ENCODE measurements at regions not wholly inside any gene's neighbourhood (a gene's known extent, or its start where the extent isn't known, plus 50 kb on each side); places are given as distances from the start of the nearest gene placed in this dataset.
"Not testable (repeated sequence)": the region's sequence is repeated elsewhere in the genome, so short reads cannot be mapped to it uniquely, and the experiment has no call there.

GRCh38 chr20:48490961-48491831 lies 336.6 kb downstream of the PREX1 start:
- DNase-seq (ENCODE audit: low spot score): no peak

- not testable (repeated sequence) for DNase-seq (ENCODE audit: low spot score)
Observed at GRCh38 chr20:48490341-48490740, 337.5 kb downstream of the PREX1 start.

- peak; percentile 28 for DNase-seq (ENCODE audit: low spot score)
Observed at GRCh38 chr20:48489656-48490055, 338.1 kb downstream of the PREX1 start.

- DNase-seq (ENCODE audit: low spot score): no peak
Observed at GRCh38 chr20:48489046-48489463, 338.7 kb downstream of the PREX1 start.

GRCh38 chr20:48488334-48489034 lies 339.3 kb downstream of the PREX1 start:
- not testable (repeated sequence) for DNase-seq (ENCODE audit: low spot score)

- no peak for DNase-seq (ENCODE audit: low spot score)
Observed at GRCh38 chr20:48486065-48486464, 341.7 kb downstream of the PREX1 start.

GRCh38 chr20:48485153-48485552 lies 342.6 kb downstream of the PREX1 start:
- not testable (repeated sequence) for DNase-seq (ENCODE audit: low spot score)

- no peak for DNase-seq (ENCODE audit: low spot score)
Observed at GRCh38 chr20:48483334-48484066, 344.3 kb downstream of the PREX1 start.

- no peak for DNase-seq (ENCODE audit: low spot score)
Observed at GRCh38 chr20:48482790-48483189, 345.0 kb downstream of the PREX1 start.

- no peak for DNase-seq (ENCODE audit: low spot score)
Observed at GRCh38 chr20:48480216-48480772, 347.5 kb downstream of the PREX1 start.

- DNase-seq (ENCODE audit: low spot score): no peak
Observed at GRCh38 chr20:48478806-48479585, 348.8 kb downstream of the PREX1 start.

- no peak for DNase-seq (ENCODE audit: low spot score)
Observed at GRCh38 chr20:48478370-48478769, 349.4 kb downstream of the PREX1 start.

GRCh38 chr20:48476854-48477253 lies 350.9 kb downstream of the PREX1 start:
- DNase-seq (ENCODE audit: low spot score): no peak

- no peak for DNase-seq (ENCODE audit: low spot score)
Observed at GRCh38 chr20:48474022-48474421, 353.8 kb downstream of the PREX1 start.

GRCh38 chr20:48471759-48472408 lies 355.9 kb downstream of the PREX1 start:
- DNase-seq (ENCODE audit: low spot score): no peak

GRCh38 chr20:48471176-48471575 lies 356.6 kb downstream of the PREX1 start:
- DNase-seq (ENCODE audit: low spot score): no peak

GRCh38 chr20:48470141-48470540 lies 357.7 kb downstream of the PREX1 start:
- no peak for DNase-seq (ENCODE audit: low spot score)

- no peak for DNase-seq (ENCODE audit: low spot score)
Observed at GRCh38 chr20:48469026-48469425, 358.8 kb downstream of the PREX1 start.

GRCh38 chr20:48468571-48468970 lies 359.2 kb downstream of the PREX1 start:
- DNase-seq (ENCODE audit: low spot score): no peak

- no peak for DNase-seq (ENCODE audit: low spot score)
Observed at GRCh38 chr20:48467622-48468021, 360.2 kb downstream of the PREX1 start.

GRCh38 chr20:48465271-48465670 lies 362.5 kb downstream of the PREX1 start:
- no peak for DNase-seq (ENCODE audit: low spot score)
